GM12878 (cell line): ENCODE measurements at regions not wholly inside any gene's neighbourhood (a gene's known extent, or its start where the extent isn't known, plus 50 kb on each side); places are given as distances from the start of the nearest gene placed in this dataset.
A peak's percentile ranks its signal among the peaks of the same experiment; 100 is the strongest.

Experiments used
- ASH2L ChIP-seq: fragments of 300-600, 200-600 bp; sonication (generic); IDR thresholded peaks from 2 replicates; pipeline ENCODE4 v1.6.1; 2017; ENCODE audit warnings: low read depth, mild to moderate bottlenecking, borderline replicate concordance
- CREB1 ChIP-seq: IDR thresholded peaks from 2 replicates; pipeline ENCODE4 v1.6.1; 2012; ENCODE audit warnings: low read depth, mild to moderate bottlenecking, inconsistent platforms
- HDAC2 ChIP-seq: fragments of 200-600 bp; sonication (generic); IDR thresholded peaks from 2 replicates; pipeline ENCODE4 v1.6.1; 2017
- HDAC6 ChIP-seq: fragments of 200-600 bp; sonication (generic); IDR thresholded peaks from one replicate; pipeline ENCODE4 v1.8.0; 2017; ENCODE audit warnings: antibody characterized with exemption; ENCODE audit not compliant: unreplicated experiment
- NFIC ChIP-seq: IDR thresholded peaks from 2 replicates; pipeline ENCODE4 v1.6.1; 2012; ENCODE audit warnings: low read depth, mild to moderate bottlenecking, inconsistent platforms, low read length, moderate library complexity
- NR2F1 ChIP-seq: fragments of 450-650 bp; conservative IDR thresholded peaks from 2 replicates; pipeline ENCODE4 v1.6.1; 2017; ENCODE audit warnings: mild to moderate bottlenecking
- PML ChIP-seq: IDR thresholded peaks from 2 replicates; pipeline ENCODE4 v1.6.1; 2012; ENCODE audit warnings: low read length, inconsistent platforms
- SPI1 ChIP-seq: IDR thresholded peaks from 2 replicates; pipeline ENCODE4 v1.6.1; 2011; ENCODE audit warnings: low read depth, mild to moderate bottlenecking, low read length, moderate library complexity, borderline replicate concordance; ENCODE audit not compliant: insufficient read depth
- SREBF1 ChIP-seq: IDR thresholded peaks from 2 replicates; pipeline ENCODE4 v1.6.1; 2012; ENCODE audit warnings: mild to moderate bottlenecking, low read length
- SRF ChIP-seq, 2 experiments: IDR thresholded peaks; 2 replicates each; pipeline ENCODE4 v1.6.1; 2011; ENCODE audit warnings: low read depth in 2 of 2, low read length in 2 of 2, mild to moderate bottlenecking in 1 of 2, moderate library complexity in 1 of 2
- SUZ12 ChIP-seq: fragments of 200-600 bp; sonication (generic); IDR thresholded peaks from one replicate; pipeline ENCODE4 v1.6.1; 2018; ENCODE audit warnings: antibody characterized with exemption, mild to moderate bottlenecking; ENCODE audit not compliant: unreplicated experiment
- TF ChIP-seq, protein P1 (sequence below): fragments of 450-650 bp; IDR thresholded peaks from 2 replicates; pipeline ENCODE4 v1.6.1; 2018; ENCODE audit warnings: borderline replicate concordance, mild to moderate bottlenecking; ENCODE audit not compliant: partially characterized antibody
- TF ChIP-seq, protein P2 (sequence below): IDR thresholded peaks from 2 replicates; pipeline ENCODE4 v1.6.1; 2011; ENCODE audit warnings: low read depth, low read length, improper control_type of control experiment, borderline replicate concordance
- TF ChIP-seq, protein P3 (sequence below): fragments of 450-650 bp; formaldehyde crosslinking; IDR thresholded peaks from 2 replicates; pipeline ENCODE4 v1.5.0; 2022; ENCODE audit warnings: mild to moderate bottlenecking, missing genetic modification characterization
- TF ChIP-seq, protein P4 (sequence below), 3 experiments: IDR thresholded peaks in 2 of 3; conservative IDR thresholded peaks in 1 of 3; 2 replicates each; pipeline ENCODE4 v1.5.1; 2011; ENCODE audit warnings: low read depth in 3 of 3, low read length in 3 of 3, mild to moderate bottlenecking in 3 of 3, control low read depth in 2 of 3, moderate library complexity in 2 of 3, inconsistent platforms in 1 of 3, mixed read lengths in 1 of 3; ENCODE audit not compliant: control insufficient read depth in 2 of 3, insufficient read depth in 1 of 3; ENCODE audit errors: extremely low read depth in 1 of 3
- TF ChIP-seq, protein P5 (sequence below): fragments of 450-650 bp; IDR thresholded peaks from 2 replicates; pipeline ENCODE4 v1.6.1; 2014; ENCODE audit warnings: mild to moderate bottlenecking
- TF ChIP-seq, protein P6 (sequence below): fragments of 450-650 bp; IDR thresholded peaks from 2 replicates; pipeline ENCODE4 v1.6.1; 2018; ENCODE audit warnings: mild to moderate bottlenecking, low read depth, moderate library complexity; ENCODE audit not compliant: partially characterized antibody

DNA sequence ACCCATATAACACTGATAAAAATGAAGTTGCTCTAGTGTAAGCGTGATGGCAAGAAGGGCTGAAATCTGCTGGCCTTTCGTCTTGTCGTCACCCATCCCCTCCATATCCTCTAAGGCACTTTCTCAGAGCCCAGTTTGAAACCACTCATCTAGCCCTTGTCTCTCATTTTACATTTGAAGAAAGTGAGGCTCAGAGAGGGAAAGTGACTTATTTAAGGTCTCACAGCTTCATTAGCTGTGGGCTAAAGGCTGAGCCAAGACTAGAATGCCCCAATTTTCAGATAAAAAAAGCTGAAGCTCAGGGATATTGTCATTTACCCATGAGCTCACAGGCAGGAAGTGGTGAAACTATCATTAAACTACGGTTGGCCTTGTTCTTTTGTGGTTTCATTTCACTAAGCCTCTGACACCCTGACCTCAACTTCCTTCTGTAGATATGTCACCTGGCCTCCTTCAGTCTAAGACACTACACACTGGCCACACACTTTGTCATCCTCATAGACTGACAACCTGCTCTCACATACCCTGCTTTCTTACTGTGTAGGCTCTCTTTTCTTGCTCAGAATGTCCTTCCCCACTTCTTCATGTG lies 176.7 kb upstream of the DMAC1 start (continued):
- TF ChIP-seq HDAC2: no peak
- TF ChIP-seq PML: peak; percentile 67; the same call in 1 of the 2 replicates
- TF ChIP-seq CREB1: peak; percentile 80
- TF ChIP-seq, protein P1, sequence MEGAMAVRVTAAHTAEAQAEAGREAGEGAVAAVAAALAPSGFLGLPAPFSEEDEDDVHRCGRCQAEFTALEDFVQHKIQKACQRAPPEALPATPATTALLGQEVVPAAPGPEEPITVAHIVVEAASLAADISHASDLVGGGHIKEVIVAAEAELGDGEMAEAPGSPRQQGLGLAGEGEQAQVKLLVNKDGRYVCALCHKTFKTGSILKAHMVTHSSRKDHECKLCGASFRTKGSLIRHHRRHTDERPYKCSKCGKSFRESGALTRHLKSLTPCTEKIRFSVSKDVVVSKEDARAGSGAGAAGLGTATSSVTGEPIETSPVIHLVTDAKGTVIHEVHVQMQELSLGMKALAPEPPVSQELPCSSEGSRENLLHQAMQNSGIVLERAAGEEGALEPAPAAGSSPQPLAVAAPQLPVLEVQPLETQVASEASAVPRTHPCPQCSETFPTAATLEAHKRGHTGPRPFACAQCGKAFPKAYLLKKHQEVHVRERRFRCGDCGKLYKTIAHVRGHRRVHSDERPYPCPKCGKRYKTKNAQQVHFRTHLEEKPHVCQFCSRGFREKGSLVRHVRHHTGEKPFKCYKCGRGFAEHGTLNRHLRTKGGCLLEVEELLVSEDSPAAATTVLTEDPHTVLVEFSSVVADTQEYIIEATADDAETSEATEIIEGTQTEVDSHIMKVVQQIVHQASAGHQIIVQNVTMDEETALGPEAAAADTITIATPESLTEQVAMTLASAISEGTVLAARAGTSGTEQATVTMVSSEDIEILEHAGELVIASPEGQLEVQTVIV: no peak
- TF ChIP-seq, protein P2, sequence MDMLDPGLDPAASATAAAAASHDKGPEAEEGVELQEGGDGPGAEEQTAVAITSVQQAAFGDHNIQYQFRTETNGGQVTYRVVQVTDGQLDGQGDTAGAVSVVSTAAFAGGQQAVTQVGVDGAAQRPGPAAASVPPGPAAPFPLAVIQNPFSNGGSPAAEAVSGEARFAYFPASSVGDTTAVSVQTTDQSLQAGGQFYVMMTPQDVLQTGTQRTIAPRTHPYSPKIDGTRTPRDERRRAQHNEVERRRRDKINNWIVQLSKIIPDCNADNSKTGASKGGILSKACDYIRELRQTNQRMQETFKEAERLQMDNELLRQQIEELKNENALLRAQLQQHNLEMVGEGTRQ: no peak; the same call in 1 of the 2 replicates
- TF ChIP-seq ASH2L: no peak
- no peak for TF ChIP-seq HDAC6
- TF ChIP-seq SPI1: peak; percentile 64
- TF ChIP-seq, protein P3, sequence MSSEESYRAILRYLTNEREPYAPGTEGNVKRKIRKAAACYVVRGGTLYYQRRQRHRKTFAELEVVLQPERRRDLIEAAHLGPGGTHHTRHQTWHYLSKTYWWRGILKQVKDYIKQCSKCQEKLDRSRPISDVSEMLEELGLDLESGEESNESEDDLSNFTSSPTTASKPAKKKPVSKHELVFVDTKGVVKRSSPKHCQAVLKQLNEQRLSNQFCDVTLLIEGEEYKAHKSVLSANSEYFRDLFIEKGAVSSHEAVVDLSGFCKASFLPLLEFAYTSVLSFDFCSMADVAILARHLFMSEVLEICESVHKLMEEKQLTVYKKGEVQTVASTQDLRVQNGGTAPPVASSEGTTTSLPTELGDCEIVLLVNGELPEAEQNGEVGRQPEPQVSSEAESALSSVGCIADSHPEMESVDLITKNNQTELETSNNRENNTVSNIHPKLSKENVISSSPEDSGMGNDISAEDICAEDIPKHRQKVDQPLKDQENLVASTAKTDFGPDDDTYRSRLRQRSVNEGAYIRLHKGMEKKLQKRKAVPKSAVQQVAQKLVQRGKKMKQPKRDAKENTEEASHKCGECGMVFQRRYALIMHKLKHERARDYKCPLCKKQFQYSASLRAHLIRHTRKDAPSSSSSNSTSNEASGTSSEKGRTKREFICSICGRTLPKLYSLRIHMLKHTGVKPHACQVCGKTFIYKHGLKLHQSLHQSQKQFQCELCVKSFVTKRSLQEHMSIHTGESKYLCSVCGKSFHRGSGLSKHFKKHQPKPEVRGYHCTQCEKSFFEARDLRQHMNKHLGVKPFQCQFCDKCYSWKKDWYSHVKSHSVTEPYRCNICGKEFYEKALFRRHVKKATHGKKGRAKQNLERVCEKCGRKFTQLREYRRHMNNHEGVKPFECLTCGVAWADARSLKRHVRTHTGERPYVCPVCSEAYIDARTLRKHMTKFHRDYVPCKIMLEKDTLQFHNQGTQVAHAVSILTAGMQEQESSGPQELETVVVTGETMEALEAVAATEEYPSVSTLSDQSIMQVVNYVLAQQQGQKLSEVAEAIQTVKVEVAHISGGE (CRISPR knock-in tag): no peak
- no peak for TF ChIP-seq SUZ12
- TF ChIP-seq, protein P4, sequence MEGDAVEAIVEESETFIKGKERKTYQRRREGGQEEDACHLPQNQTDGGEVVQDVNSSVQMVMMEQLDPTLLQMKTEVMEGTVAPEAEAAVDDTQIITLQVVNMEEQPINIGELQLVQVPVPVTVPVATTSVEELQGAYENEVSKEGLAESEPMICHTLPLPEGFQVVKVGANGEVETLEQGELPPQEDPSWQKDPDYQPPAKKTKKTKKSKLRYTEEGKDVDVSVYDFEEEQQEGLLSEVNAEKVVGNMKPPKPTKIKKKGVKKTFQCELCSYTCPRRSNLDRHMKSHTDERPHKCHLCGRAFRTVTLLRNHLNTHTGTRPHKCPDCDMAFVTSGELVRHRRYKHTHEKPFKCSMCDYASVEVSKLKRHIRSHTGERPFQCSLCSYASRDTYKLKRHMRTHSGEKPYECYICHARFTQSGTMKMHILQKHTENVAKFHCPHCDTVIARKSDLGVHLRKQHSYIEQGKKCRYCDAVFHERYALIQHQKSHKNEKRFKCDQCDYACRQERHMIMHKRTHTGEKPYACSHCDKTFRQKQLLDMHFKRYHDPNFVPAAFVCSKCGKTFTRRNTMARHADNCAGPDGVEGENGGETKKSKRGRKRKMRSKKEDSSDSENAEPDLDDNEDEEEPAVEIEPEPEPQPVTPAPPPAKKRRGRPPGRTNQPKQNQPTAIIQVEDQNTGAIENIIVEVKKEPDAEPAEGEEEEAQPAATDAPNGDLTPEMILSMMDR (IDR thresholded peaks at IDR 0.05 in 2 of 3, conservative IDR thresholded peaks at IDR 0.05 in 1 of 3; ENCODE audit: control insufficient read depth in 2 of 3, extremely low read depth in 1 of 3, insufficient read depth in 1 of 3, low read depth in 3 of 3, low read length in 3 of 3): no peak
- TF ChIP-seq SRF (IDR thresholded peaks at IDR 0.05; ENCODE audit: low read depth in 2 of 2, low read length in 2 of 2): no peak
- TF ChIP-seq NFIC: peak; percentile 90
- peak; percentile 98 for TF ChIP-seq NR2F1
- TF ChIP-seq, protein P5, sequence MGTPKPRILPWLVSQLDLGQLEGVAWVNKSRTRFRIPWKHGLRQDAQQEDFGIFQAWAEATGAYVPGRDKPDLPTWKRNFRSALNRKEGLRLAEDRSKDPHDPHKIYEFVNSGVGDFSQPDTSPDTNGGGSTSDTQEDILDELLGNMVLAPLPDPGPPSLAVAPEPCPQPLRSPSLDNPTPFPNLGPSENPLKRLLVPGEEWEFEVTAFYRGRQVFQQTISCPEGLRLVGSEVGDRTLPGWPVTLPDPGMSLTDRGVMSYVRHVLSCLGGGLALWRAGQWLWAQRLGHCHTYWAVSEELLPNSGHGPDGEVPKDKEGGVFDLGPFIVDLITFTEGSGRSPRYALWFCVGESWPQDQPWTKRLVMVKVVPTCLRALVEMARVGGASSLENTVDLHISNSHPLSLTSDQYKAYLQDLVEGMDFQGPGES: no peak
- no peak for TF ChIP-seq SREBF1
- TF ChIP-seq, protein P6, sequence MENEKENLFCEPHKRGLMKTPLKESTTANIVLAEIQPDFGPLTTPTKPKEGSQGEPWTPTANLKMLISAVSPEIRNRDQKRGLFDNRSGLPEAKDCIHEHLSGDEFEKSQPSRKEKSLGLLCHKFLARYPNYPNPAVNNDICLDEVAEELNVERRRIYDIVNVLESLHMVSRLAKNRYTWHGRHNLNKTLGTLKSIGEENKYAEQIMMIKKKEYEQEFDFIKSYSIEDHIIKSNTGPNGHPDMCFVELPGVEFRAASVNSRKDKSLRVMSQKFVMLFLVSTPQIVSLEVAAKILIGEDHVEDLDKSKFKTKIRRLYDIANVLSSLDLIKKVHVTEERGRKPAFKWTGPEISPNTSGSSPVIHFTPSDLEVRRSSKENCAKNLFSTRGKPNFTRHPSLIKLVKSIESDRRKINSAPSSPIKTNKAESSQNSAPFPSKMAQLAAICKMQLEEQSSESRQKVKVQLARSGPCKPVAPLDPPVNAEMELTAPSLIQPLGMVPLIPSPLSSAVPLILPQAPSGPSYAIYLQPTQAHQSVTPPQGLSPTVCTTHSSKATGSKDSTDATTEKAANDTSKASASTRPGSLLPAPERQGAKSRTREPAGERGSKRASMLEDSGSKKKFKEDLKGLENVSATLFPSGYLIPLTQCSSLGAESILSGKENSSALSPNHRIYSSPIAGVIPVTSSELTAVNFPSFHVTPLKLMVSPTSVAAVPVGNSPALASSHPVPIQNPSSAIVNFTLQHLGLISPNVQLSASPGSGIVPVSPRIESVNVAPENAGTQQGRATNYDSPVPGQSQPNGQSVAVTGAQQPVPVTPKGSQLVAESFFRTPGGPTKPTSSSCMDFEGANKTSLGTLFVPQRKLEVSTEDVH: no peak
